Activated T-cell treated with anti-CD3 and anti-CD28 coated beads for 1 hour (primary cell): ENCODE measurements at regions not wholly inside any gene's neighbourhood (a gene's known extent, or its start where the extent isn't known, plus 50 kb on each side); places are given as distances from the start of the nearest gene placed in this dataset.

Experiments
- DNase-seq: peaks from one replicate; pipeline ENCODE4 v3.0.0-alpha.2; 2020; ENCODE audit warnings: low read depth

GRCh38 chr20:50286174-50286511 is 95.5 kb downstream of the CEBPB start:
- DNase-seq, result no peak

DNA sequence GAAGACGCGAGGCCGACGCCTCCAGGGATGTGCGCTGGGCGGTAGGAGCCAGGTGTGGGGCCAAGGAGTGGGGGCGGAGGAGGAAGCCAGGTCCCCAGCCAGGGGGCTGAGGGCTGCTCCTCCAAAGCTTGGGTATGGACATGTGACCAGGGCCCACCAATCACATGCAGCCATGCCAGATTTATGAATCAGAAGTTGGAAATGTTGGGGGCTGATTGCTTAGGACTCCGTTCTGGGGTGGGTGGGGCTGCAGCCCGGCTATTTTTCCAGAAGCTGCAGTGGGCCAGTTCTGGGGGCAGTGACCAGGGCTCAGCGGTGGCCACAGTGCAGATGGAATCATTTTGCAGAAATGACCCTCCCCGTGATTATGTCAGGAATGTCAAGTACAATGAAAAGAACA is 96.0 kb downstream of the CEBPB start:
- no peak for DNase-seq

- no peak for DNase-seq
Measured at GRCh38 chr20:50287512-50287911, 96.9 kb downstream of the CEBPB start.

- no peak for DNase-seq
Measured at GRCh38 chr20:50288128-50288623, 97.5 kb downstream of the CEBPB start.

- DNase-seq, result no peak
Measured at GRCh38 chr20:50289581-50289980, 99.0 kb downstream of the CEBPB start.

DNA sequence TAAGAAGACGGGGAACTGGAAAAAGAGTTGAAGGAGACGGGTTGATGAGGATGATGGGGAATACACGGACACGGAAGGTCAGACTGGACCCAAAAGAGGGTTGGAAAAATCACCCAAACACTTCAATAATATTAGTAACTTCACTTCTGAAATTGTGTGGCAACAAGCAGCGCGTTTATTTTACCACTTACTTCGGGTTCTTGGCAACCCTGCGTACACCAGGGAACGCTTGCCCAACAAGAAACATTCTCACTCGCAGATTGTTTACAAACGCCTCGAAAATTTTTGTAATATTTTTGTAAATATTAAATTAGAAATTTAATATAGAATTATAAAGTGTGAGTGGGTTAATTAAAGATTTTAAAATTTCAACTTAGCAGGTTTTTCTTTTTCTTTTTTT is 99.5 kb downstream of the CEBPB start:
- DNase-seq, result no peak

DNA sequence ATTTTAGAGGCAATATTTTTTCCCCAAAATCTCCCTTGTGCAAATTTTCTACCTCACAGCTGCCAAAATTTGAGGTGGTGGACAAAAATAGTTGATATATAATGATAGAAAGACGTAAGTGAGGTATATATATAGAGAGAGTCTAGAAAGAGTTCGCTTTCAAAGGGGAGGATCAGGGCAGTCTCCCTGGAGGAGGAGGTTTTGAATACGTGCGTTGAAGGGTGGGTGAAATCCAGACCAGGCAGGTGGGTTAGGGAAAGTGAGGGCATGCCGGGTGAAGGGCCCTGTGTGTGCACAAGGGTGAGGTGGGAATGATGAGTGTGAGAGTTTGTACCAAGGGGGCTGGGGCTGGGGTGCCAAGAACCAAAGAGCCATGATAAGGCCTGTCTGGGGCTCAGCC is 100.2 kb downstream of the CEBPB start:
- DNase-seq, result no peak

DNA sequence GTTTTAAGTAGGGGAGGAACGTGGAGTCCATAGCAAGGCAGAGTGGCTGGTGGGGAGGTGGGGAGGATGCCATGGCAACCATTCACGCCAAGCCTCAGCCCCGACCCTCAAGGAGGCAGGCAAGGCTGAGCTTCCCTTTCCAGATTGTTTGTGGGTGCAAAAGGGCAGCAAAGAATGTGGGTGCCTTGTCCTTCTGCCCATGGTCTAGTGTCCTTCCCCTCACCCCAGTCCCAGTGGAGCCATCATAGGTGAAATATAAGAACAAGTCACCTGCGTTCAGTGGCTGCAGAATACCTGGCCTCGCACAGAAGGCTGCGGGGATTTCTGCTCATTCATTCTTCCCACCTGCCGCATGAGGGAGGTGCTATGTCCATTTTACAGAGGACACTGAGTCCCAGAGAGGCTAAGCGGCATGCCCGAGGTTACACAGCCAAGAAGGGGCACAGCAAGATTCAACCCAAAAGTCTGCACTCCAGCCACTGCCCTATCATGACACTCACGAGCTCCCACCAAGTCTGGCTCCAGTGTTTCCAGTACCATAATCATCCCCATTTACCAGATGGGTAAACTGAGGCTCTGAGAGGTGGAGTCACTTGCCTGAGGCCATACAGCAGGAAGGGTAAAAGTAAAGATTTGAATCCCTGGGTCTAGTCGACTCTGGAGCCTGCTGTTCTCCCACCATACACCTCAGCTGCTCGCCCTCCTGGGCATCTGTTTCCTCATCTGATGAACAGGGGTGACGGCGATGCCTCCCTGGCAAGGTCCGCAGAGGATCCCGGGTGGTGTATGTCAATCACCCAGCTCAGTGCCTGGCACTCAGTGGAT is 100.8 kb downstream of the CEBPB start:
- no peak for DNase-seq

- no peak for DNase-seq
Measured at GRCh38 chr20:50292079-50292590, 101.5 kb downstream of the CEBPB start.

DNA sequence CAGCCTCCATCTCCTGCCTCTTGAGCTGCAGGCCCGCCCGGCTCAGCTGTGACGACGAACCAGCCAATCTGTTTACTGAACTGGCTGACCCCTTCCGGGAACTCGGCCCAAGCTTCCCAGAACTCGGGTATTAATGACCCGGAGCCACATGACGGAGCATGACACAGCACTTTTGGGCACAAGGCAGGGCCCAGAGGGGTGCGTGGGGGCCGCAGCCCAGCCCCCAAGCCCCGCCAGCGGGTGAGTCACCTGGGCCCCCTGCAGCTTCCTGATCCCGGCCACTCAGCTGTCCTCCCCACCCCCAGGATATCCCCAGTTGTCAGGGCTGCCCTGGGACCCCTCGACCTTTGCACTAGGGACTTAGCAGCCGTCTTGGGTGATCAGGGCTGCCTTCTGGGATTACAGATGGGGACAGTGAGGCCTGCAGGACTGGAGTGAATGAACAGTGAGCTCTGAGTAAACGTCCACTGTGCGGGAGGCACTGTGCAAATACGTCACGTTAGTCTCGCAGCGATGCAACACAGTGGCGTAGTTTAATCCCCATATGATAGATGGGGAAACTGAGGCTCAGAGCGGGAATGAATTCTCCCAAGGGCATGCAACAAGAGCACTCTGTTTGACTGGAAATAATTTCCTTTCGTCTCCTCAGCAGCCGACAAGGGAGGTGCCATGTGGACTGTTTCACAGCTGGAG is 102.1 kb downstream of the CEBPB start:
- DNase-seq, result no peak

DNA sequence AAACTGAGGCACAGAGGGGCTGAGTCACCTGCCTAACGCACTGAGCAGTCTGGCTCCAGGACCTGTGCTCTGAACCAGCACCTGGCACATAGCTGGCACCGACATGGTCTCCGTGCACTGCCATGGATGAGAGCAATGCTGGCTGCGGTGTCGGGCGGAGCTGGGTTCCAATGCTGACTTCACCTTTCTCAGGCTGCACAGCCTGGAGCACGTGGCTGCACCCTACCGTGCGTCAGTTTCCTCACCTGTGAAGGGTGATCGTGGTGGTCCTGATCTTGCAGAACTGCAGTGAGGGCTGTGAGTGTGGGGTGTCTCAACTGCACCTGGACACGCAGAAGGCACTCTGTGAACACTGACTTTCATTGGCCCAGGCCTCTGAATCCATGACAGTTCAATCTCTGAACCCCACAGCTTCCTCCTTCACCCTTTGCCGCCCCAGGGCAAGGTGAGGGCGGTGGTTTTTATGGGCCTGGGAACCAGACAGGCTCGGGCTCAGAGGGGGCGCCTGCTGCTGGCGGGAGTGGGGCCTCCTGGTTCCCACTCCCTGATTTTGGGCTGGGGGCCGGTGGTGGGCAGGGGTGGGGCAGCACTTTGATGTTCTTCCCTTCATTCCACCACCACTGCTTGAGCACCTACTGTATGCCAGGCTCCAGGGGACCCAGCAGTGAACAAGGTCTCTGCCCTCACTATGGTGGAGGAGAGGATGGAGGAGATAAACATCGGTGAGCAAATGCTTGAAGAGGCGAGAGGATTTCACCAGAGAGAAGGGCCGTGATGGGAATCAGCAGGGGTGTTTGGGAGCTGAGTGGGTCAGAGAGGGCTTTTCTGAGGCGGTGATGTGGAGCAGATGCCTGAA is 102.9 kb downstream of the CEBPB start:
- no peak for DNase-seq

DNA sequence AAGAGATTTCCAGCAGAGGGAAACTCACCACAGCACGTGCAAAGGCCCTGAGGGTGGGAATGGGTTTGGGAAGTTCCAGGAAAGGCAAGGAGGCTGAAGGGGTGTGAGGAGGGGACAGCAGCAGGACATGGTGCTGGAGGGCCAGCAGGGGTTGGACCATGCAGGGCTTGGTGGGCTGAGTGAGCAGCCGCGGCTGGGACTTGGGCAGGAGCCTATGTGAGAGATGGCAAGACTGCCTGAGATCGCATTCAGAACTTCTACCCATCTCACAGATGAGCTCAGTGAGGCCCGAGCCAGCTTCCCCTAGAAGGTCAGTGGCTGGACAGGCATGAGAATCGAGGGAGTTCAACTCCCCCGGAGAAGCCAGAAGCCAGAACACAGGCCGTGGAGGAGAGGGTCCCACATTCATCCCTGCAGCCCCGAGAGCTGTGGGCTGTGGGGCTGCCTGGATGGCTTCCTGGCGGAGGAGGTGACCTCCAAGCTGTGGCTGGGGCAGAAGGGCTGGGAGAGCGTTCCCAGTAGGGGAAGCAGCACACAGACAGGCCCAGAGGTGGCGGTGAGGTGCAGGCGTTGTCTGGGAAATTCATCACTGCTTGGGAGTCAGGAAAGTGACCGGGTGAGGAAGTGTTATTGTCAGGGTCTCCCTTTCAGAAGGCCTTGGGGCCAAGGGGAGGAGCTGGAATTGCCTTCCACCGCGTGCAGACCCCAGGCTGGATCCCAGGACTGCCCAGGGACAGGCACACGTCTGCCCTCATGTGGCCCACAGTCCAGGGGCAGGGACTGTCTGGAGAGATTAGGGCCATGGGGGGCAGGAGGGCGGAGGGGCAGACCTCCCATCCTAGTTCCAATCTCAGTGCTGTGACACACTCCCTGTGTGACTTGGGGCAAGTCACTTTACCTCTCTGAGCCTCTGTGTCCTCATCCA is 103.8 kb downstream of the CEBPB start:
- no peak for DNase-seq

GRCh38 chr20:50295345-50295744 is 104.7 kb downstream of the CEBPB start:
- no peak for DNase-seq

GRCh38 chr20:50295762-50296449 is 105.3 kb downstream of the CEBPB start:
- no peak for DNase-seq

- no peak for DNase-seq
Measured at GRCh38 chr20:50296450-50297375, 106.1 kb downstream of the CEBPB start.

GRCh38 chr20:50297498-50298376 is 107.1 kb downstream of the CEBPB start:
- no peak for DNase-seq

DNA sequence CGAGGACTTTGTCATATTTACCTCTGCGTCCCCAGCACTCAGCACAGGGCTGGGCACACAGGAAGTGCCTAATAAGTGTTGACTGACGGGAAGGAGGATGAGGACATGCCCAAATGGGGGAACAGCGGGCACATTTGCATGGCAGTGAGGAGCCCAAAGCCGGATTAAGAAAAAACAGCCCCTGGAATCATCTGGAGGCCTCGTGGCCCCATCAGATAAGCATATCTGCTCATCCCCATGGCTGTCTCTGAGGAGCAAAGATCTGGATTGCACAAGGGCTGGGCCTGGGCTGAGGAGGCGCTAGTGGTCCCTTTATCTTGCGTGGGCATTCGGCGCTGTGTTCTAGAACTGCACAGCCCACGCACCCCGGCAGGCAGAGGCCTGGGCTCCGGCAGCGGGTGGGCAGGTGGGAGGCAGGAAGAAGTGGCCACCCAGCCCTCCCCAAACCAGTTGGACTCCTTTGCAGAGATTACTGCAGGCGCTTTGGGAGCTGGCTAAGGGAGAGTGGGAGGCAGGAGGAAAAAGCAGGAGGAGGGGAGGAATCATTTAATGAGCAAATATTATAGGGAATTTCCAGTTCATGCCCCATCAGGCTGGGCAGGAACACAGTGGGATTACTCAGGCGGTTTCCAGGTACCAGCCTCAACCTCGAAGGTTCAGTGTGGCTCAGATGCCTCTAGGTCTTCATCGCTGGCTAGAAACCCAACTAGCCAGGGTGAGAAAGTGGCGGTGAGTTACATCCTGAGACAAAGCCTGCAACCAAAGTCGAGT is 108.1 kb downstream of the CEBPB start:
- no peak for DNase-seq

GRCh38 chr20:50299325-50299629 is 108.6 kb downstream of the CEBPB start:
- no peak for DNase-seq
